ENCODE measurements at regions not wholly inside any gene's neighbourhood (a gene's known extent, or its start where the extent isn't known, plus 50 kb on each side); places are given as distances from the start of the nearest gene placed in this dataset.

- no peak overlapping the region for H2AFZ ChIP-seq
- H3K4me2 ChIP-seq, result no peak overlapping the region
- H3K27me3 Mint-ChIP-seq (ENCODE audit: insufficient read depth, low read depth, poor library complexity), result no peaks in the 10 kb centered on the region
Measured at GRCh38 chr11:109654091-109654490, 232.1 kb downstream of the C11orf87 start.

GRCh38 chr11:109658190-109658589 lies 236.2 kb downstream of the C11orf87 start:
- TF ChIP-seq CREB1 (CRISPR knock-in tag; IDR thresholded peaks at IDR 0.05; ENCODE audit: low read depth), result no peak
- DNase-seq (ENCODE audit: low spot score) (no peak), ATAC-seq (no peak)

More at GRCh38 chr11:109654091-109654490, 232.1 kb downstream of the C11orf87 start:
- no peaks in the 10 kb centered on the region for H3K27me3 ChIP-seq (ENCODE audit: insufficient read depth)
- no peaks in the 10 kb centered on the region for H4K20me1 ChIP-seq (replicated peaks; ENCODE audit: insufficient read depth)
- H3K27ac ChIP-seq (ENCODE audit: low read depth), result no peak overlapping the region
- H3K36me3 ChIP-seq (ENCODE audit: insufficient read depth), result no peaks in the 10 kb centered on the region
- H3K9me2 ChIP-seq (ENCODE audit: insufficient read depth), result 0 out of 2 replicates have a peak, but pooled peaks cover 3% of the 10 kb centered on the region
- H3K4me3 ChIP-seq, result no peak overlapping the region
- H3K4me1 ChIP-seq (ENCODE audit: insufficient read depth), result no peaks in the 10 kb centered on the region
- no peaks in the 10 kb centered on the region for H3K79me2 ChIP-seq (replicated peaks; ENCODE audit: insufficient read depth)
- Mint-ChIP-seq H3K4me1 (peaks cover 4% of the 10 kb centered on the region; the same call in 2 of the 3 replicates), H3K9me3 (no peaks in the 10 kb centered on the region), H3K27ac (no peak overlapping the region), H3K4me3 (no peak overlapping the region), H3K36me3 (ENCODE audit: low read depth) (no peaks in the 10 kb centered on the region)
- no peak for DNase-seq (ENCODE audit: low spot score)
- no peak for ATAC-seq
- H3F3A ChIP-seq (replicated peaks; ENCODE audit: low read depth), result no peaks in the 10 kb centered on the region
- no peak for TF ChIP-seq ZNF331 (CRISPR knock-in tag; IDR thresholded peaks at IDR 0.05; ENCODE audit: low read depth)

GRCh38 chr11:109667719-109668118 lies 245.7 kb downstream of the C11orf87 start:
- no peak overlapping the region for H2AFZ ChIP-seq
- no peak overlapping the region for H3K27ac ChIP-seq (ENCODE audit: low read depth)
- H3K27me3 ChIP-seq (ENCODE audit: insufficient read depth), result no peaks in the 10 kb centered on the region
- no peak overlapping the region for H3K4me3 Mint-ChIP-seq
- no peaks in the 10 kb centered on the region for H3K79me2 ChIP-seq (replicated peaks; ENCODE audit: insufficient read depth)
- no peaks in the 10 kb centered on the region for H3K36me3 ChIP-seq (ENCODE audit: insufficient read depth)
- H3K9me3 Mint-ChIP-seq, result peaks cover 5% of the 10 kb centered on the region; the same call in 1 of the 3 replicates
- H3K36me3 Mint-ChIP-seq (ENCODE audit: low read depth), result no peaks in the 10 kb centered on the region
- H4K20me1 ChIP-seq (replicated peaks; ENCODE audit: insufficient read depth), result no peaks in the 10 kb centered on the region
- H3K9me2 ChIP-seq (ENCODE audit: insufficient read depth), result 0 out of 2 replicates have a peak, but pooled peaks cover 6% of the 10 kb centered on the region
- no peak overlapping the region for H3K4me2 ChIP-seq
- H3K4me3 ChIP-seq, result no peak overlapping the region
- H3F3A ChIP-seq (replicated peaks; ENCODE audit: low read depth), result no peaks in the 10 kb centered on the region
- H3K27me3 Mint-ChIP-seq (ENCODE audit: insufficient read depth, low read depth, poor library complexity), result peaks cover 4% of the 10 kb centered on the region
- ATAC-seq, result no peak
- H3K4me1 ChIP-seq (ENCODE audit: insufficient read depth), result no peaks in the 10 kb centered on the region
- DNase-seq (ENCODE audit: low spot score), result no peak
- no peak overlapping the region for H3K27ac Mint-ChIP-seq
- no peaks in the 10 kb centered on the region for H3K4me1 Mint-ChIP-seq
- TF ChIP-seq REST (IDR thresholded peaks at IDR 0.05; ENCODE audit: unreplicated experiment), result no peak
- TF ChIP-seq EZH2phosphoT487 (IDR thresholded peaks at IDR 0.05; ENCODE audit: unreplicated experiment), result no peak
- no peak for TF ChIP-seq JUNB (IDR thresholded peaks at IDR 0.05; ENCODE audit: unreplicated experiment)
- TF ChIP-seq EZH2 (IDR thresholded peaks at IDR 0.05; ENCODE audit: low read depth, unreplicated experiment), result no peak
- no peak for TF ChIP-seq CREB1 (CRISPR knock-in tag; IDR thresholded peaks at IDR 0.05; ENCODE audit: low read depth)
- no peak for TF ChIP-seq NANOG (IDR thresholded peaks at IDR 0.05; ENCODE audit: borderline replicate concordance)
- no peak for TF ChIP-seq CTCF (conservative IDR thresholded peaks at IDR 0.05; ENCODE audit: low read depth in 2 of 2)
- no peak for TF ChIP-seq ETS1 (IDR thresholded peaks at IDR 0.05)

More at GRCh38 chr11:109658190-109658589, 236.2 kb downstream of the C11orf87 start:
- Histone ChIP-seq H3K27me3 (ENCODE audit: insufficient read depth) (no peaks in the 10 kb centered on the region), H3K4me3 (no peak overlapping the region), H3K4me1 (ENCODE audit: insufficient read depth) (no peaks in the 10 kb centered on the region), H3K4me2 (no peak overlapping the region), H4K20me1 (replicated peaks; ENCODE audit: insufficient read depth) (no peaks in the 10 kb centered on the region), H3F3A (replicated peaks; ENCODE audit: low read depth) (no peaks in the 10 kb centered on the region), H2AFZ (no peak overlapping the region), H3K27ac (ENCODE audit: low read depth) (no peak overlapping the region), H3K9me2 (ENCODE audit: insufficient read depth) (no peaks in the 10 kb centered on the region), H3K36me3 (ENCODE audit: insufficient read depth) (no peaks in the 10 kb centered on the region), H3K79me2 (replicated peaks; ENCODE audit: insufficient read depth) (no peaks in the 10 kb centered on the region)
- Mint-ChIP-seq H3K27me3 (ENCODE audit: insufficient read depth, low read depth, poor library complexity) (no peaks in the 10 kb centered on the region), H3K36me3 (ENCODE audit: low read depth) (no peaks in the 10 kb centered on the region), H3K27ac (no peak overlapping the region), H3K4me1 (no peaks in the 10 kb centered on the region), H3K4me3 (no peak overlapping the region), H3K9me3 (no peaks in the 10 kb centered on the region)
